Mesenchymal stem cell (in vitro differentiated cells and primary cell): ENCODE measurements at regions not wholly inside any gene's neighbourhood (a gene's known extent, or its start where the extent isn't known, plus 50 kb on each side); places are given as distances from the start of the nearest gene placed in this dataset.

Source experiments
- DNase-seq: peaks from one replicate; pipeline ENCODE4 v3.0.0-alpha.2; 2013
- H2AFZ ChIP-seq: one replicate; pipeline ENCODE4 v1.6.1; 2013; ENCODE audit warnings: low read depth, mild to moderate bottlenecking, control low read depth, inconsistent platforms, low read length, moderate library complexity
- H2AK5ac ChIP-seq: 2 replicates; pipeline ENCODE4 v1.6.1; 2013; ENCODE audit warnings: low read length, moderate library complexity, mild to moderate bottlenecking, inconsistent platforms; ENCODE audit not compliant: severe bottlenecking
- H2BK120ac ChIP-seq: one replicate; pipeline ENCODE4 v1.6.1; 2013; ENCODE audit warnings: low read depth, mild to moderate bottlenecking, inconsistent platforms, low read length, moderate library complexity
- H2BK12ac ChIP-seq, 2 experiments: one replicate each; pipeline ENCODE4 v1.6.1; 2013; ENCODE audit warnings: inconsistent platforms in 2 of 2, low read length in 2 of 2, mild to moderate bottlenecking in 2 of 2, moderate library complexity in 2 of 2, control low read depth in 1 of 2
- H2BK15ac ChIP-seq: one replicate; pipeline ENCODE4 v1.6.1; 2013; ENCODE audit warnings: mild to moderate bottlenecking, low read depth, inconsistent platforms; ENCODE audit not compliant: poor library complexity, severe bottlenecking
- H2BK5ac ChIP-seq: 2 replicates; pipeline ENCODE4 v1.6.1; 2013; ENCODE audit warnings: low read depth, mild to moderate bottlenecking, low read length, control low read depth, inconsistent platforms; ENCODE audit not compliant: poor library complexity, severe bottlenecking
- H3K14ac ChIP-seq, 2 experiments: one replicate each; pipeline ENCODE4 v1.6.1; 2013; ENCODE audit warnings: inconsistent platforms in 2 of 2, low read length in 2 of 2, control low read depth in 1 of 2, mild to moderate bottlenecking in 1 of 2, moderate library complexity in 1 of 2
- H3K18ac ChIP-seq, 2 experiments: one replicate each; pipeline ENCODE4 v1.6.1; 2013; ENCODE audit warnings: inconsistent platforms in 2 of 2, low read length in 2 of 2, control low read depth in 1 of 2, low read depth in 1 of 2, mild to moderate bottlenecking in 1 of 2
- H3K23ac ChIP-seq, 2 experiments: one replicate each; pipeline ENCODE4 v1.6.1; 2013; ENCODE audit warnings: inconsistent platforms in 2 of 2, low read length in 2 of 2, mild to moderate bottlenecking in 2 of 2, moderate library complexity in 2 of 2, control low read depth in 1 of 2
- H3K27ac ChIP-seq: 2 replicates; pipeline ENCODE4 v1.5.1; 2013; ENCODE audit warnings: mild to moderate bottlenecking, moderate library complexity, low read length, control low read depth, inconsistent platforms; ENCODE audit not compliant: poor library complexity, severe bottlenecking
- H3K27me3 ChIP-seq, 2 experiments: 2 replicates each; pipeline versions ENCODE4 v1.6.1 to v1.7.0; 2013; ENCODE audit warnings: low read length in 2 of 2, mild to moderate bottlenecking in 2 of 2, moderate library complexity in 2 of 2, control low read depth in 1 of 2, inconsistent platforms in 1 of 2; ENCODE audit not compliant: control insufficient read depth in 1 of 2, insufficient read depth in 1 of 2
- H3K36me3 ChIP-seq, 2 experiments: 2 replicates each; pipeline versions ENCODE4 v1.6.1 to v1.7.0; 2013; ENCODE audit warnings: low read length in 2 of 2, control low read depth in 1 of 2, inconsistent platforms in 1 of 2, low read depth in 1 of 2, mild to moderate bottlenecking in 1 of 2; ENCODE audit not compliant: insufficient read depth in 2 of 2, control insufficient read depth in 1 of 2
- H3K4ac ChIP-seq, 2 experiments: one replicate each; pipeline ENCODE4 v1.6.1; 2013; ENCODE audit warnings: inconsistent platforms in 2 of 2, low read length in 2 of 2, mild to moderate bottlenecking in 2 of 2, moderate library complexity in 2 of 2, control low read depth in 1 of 2, low read depth in 1 of 2
- H3K4me1 ChIP-seq: 2 replicates; pipeline ENCODE4 v1.6.1; 2013; ENCODE audit warnings: low read depth, low read length, control low read depth; ENCODE audit not compliant: control insufficient read depth, insufficient read depth
- H3K4me2 ChIP-seq: 2 replicates; pipeline ENCODE4 v1.6.1; 2013; ENCODE audit warnings: low read length, mild to moderate bottlenecking, inconsistent platforms; ENCODE audit not compliant: poor library complexity, severe bottlenecking
- H3K4me3 ChIP-seq, 2 experiments: 2 replicates each; pipeline versions ENCODE4 v1.5.1 to v1.7.0; 2013; ENCODE audit warnings: low read length in 2 of 2, mild to moderate bottlenecking in 2 of 2, control low read depth in 1 of 2, low read depth in 1 of 2; ENCODE audit not compliant: insufficient read depth in 1 of 2
- H3K79me1 ChIP-seq: replicated peaks from 2 replicates; pipeline ENCODE4 v1.6.1; 2013; ENCODE audit warnings: mild to moderate bottlenecking, control low read depth, low read length, inconsistent platforms; ENCODE audit not compliant: poor library complexity, severe bottlenecking
- H3K9ac ChIP-seq: 2 replicates; pipeline ENCODE4 v1.7.0; 2013; ENCODE audit warnings: mild to moderate bottlenecking, low read length, moderate library complexity
- H3K9me3 ChIP-seq: 2 replicates; pipeline ENCODE4 v1.7.0; 2013; ENCODE audit warnings: mild to moderate bottlenecking, low read length; ENCODE audit not compliant: control insufficient read depth
- H4K8ac ChIP-seq: one replicate; pipeline ENCODE4 v1.6.1; 2013; ENCODE audit warnings: inconsistent platforms, mild to moderate bottlenecking, low read length, moderate library complexity
- H4K91ac ChIP-seq: one replicate; pipeline ENCODE4 v1.6.1; 2013; ENCODE audit warnings: mild to moderate bottlenecking, low read length, inconsistent platforms
- WGBS: methylation state at CpG from one replicate; pipeline ENCODE4 v1.1.7; 2013; ENCODE audit warnings: mixed read lengths; 5-methylcytosine and 5-hydroxymethylcytosine counted together

DNA sequence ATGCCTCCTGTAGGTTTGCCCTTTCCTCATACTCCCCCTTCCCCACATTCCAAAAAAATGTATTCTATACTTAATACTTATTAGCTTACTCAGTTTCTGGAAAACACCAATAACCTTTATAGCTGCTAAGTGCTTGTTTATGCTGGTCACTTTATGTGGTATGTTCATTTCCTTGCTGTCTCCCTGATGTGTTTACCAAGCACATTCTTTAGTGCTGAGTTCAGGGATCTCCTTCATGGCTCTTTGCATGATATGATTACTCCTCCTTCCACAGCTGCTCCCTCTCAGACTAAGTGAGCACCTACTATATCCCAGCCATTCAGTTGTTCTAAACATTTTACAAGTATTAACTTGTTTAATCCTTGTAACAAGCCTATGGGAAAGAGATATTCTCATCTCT lies 698.3 kb upstream of the FANCL start:
- Histone ChIP-seq H2BK15ac (no peak overlapping the region), H3K18ac (no peak overlapping the region), H3K79me1 (no peaks in the 10 kb centered on the region), H2BK12ac (no peak overlapping the region), H3K4ac (no peak overlapping the region), H3K14ac (no peak overlapping the region), H4K91ac (no peak overlapping the region), H2AK5ac (no peak overlapping the region), H2BK5ac (no peak overlapping the region), H3K36me3 (no peaks in the 10 kb centered on the region), H3K9ac (no peak overlapping the region), H3K23ac (no peak overlapping the region), H3K27me3 (no peaks in the 10 kb centered on the region), H3K4me3 (no peak overlapping the region), H3K9me3 (peaks cover 4% of the 10 kb centered on the region), H3K4me2 (no peak overlapping the region), H3K4me1 (no peaks in the 10 kb centered on the region), H2BK120ac (no peak overlapping the region), H4K8ac (no peak overlapping the region), H2AFZ (no peak overlapping the region), H3K27ac (peak overlapping the region; percentile 55)
- peak; percentile 95 for DNase-seq

- no peak overlapping the region for H3K4me2 ChIP-seq
- no peak for DNase-seq
- no peak overlapping the region for H3K9ac ChIP-seq
Observed at GRCh38 chr2:58938988-58939387, 697.9 kb upstream of the FANCL start.

GRCh38 chr2:58932801-58933200 lies 691.7 kb upstream of the FANCL start:
- Histone ChIP-seq H2BK120ac (no peak overlapping the region), H3K4me1 (no peaks in the 10 kb centered on the region), H2BK12ac (no peak overlapping the region), H2BK15ac (no peak overlapping the region), H4K8ac (no peak overlapping the region), H2BK5ac (no peak overlapping the region), H3K27me3 (peaks cover 0 to 3% of the 10 kb centered on the region in 2 experiments), H3K18ac (no peak overlapping the region), H2AFZ (no peak overlapping the region), H3K36me3 (no peaks in the 10 kb centered on the region), H3K27ac (no peak overlapping the region), H3K4ac (no peak overlapping the region), H3K79me1 (no peaks in the 10 kb centered on the region), H3K23ac (no peak overlapping the region), H3K4me2 (no peak overlapping the region), H2AK5ac (no peak overlapping the region), H3K9me3 (no peaks in the 10 kb centered on the region), H4K91ac (no peak overlapping the region), H3K9ac (no peak overlapping the region), H3K14ac (no peak overlapping the region), H3K4me3 (no peak overlapping the region)
- WGBS, result 93% methylated on average over 3 of the region's 3 CpGs
- DNase-seq, result no peak

More at GRCh38 chr2:58938988-58939387, 697.9 kb upstream of the FANCL start:
- Histone ChIP-seq H3K4me3 (no peak overlapping the region), H2BK15ac (no peak overlapping the region), H3K27ac (peak overlapping the region; percentile 55), H3K18ac (no peak overlapping the region), H3K14ac (no peak overlapping the region), H3K36me3 (no peaks in the 10 kb centered on the region), H3K27me3 (no peaks in the 10 kb centered on the region), H3K4ac (no peak overlapping the region), H3K79me1 (no peaks in the 10 kb centered on the region), H4K8ac (peak overlapping the region; percentile 6), H4K91ac (no peak overlapping the region), H2AK5ac (no peak overlapping the region), H2BK120ac (peak overlapping the region; percentile 57), H2AFZ (no peak overlapping the region), H2BK12ac (peak overlapping the region in 1 of 2 experiments; percentile 19), H3K23ac (no peak overlapping the region), H3K9me3 (peaks cover 4% of the 10 kb centered on the region), H2BK5ac (no peak overlapping the region), H3K4me1 (no peaks in the 10 kb centered on the region)
- 8% methylated on average over 1 of the region's 1 CpG for WGBS

GRCh38 chr2:58930537-58930936 lies 689.4 kb upstream of the FANCL start:
- H3K9me3 ChIP-seq, result no peaks in the 10 kb centered on the region
- no peak overlapping the region for H3K23ac ChIP-seq
- H3K4me2 ChIP-seq, result no peak overlapping the region
- H3K36me3 ChIP-seq, result no peaks in the 10 kb centered on the region
- H3K79me1 ChIP-seq, result no peaks in the 10 kb centered on the region
- no peaks in the 10 kb centered on the region for H3K4me1 ChIP-seq
- H3K9ac ChIP-seq, result no peak overlapping the region
- no peak overlapping the region for H2BK15ac ChIP-seq
- H3K14ac ChIP-seq, result no peak overlapping the region
- peaks cover 0 to 3% of the 10 kb centered on the region in 2 experiments for H3K27me3 ChIP-seq
- H2BK120ac ChIP-seq, result no peak overlapping the region
- H2AK5ac ChIP-seq, result no peak overlapping the region
- no peak overlapping the region for H3K18ac ChIP-seq
- H2BK12ac ChIP-seq, result no peak overlapping the region
- H3K4me3 ChIP-seq, result no peak overlapping the region
- no peak overlapping the region for H4K8ac ChIP-seq
- no peak overlapping the region for H4K91ac ChIP-seq
- no peak for DNase-seq
- no peak overlapping the region for H2BK5ac ChIP-seq
- H3K27ac ChIP-seq, result no peak overlapping the region
- no peak overlapping the region for H3K4ac ChIP-seq
- 94% methylated on average over 5 of the region's 5 CpGs for WGBS
- no peak overlapping the region for H2AFZ ChIP-seq
